ENCODE measurements at regions not wholly inside any gene's neighbourhood (a gene's known extent, or its start where the extent isn't known, plus 50 kb on each side); places are given as distances from the start of the nearest gene placed in this dataset.

- TF ChIP-seq POLR2A (IDR thresholded peaks at IDR 0.05): no peak
- TF ChIP-seq, protein P1, sequence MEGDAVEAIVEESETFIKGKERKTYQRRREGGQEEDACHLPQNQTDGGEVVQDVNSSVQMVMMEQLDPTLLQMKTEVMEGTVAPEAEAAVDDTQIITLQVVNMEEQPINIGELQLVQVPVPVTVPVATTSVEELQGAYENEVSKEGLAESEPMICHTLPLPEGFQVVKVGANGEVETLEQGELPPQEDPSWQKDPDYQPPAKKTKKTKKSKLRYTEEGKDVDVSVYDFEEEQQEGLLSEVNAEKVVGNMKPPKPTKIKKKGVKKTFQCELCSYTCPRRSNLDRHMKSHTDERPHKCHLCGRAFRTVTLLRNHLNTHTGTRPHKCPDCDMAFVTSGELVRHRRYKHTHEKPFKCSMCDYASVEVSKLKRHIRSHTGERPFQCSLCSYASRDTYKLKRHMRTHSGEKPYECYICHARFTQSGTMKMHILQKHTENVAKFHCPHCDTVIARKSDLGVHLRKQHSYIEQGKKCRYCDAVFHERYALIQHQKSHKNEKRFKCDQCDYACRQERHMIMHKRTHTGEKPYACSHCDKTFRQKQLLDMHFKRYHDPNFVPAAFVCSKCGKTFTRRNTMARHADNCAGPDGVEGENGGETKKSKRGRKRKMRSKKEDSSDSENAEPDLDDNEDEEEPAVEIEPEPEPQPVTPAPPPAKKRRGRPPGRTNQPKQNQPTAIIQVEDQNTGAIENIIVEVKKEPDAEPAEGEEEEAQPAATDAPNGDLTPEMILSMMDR (IDR thresholded peaks at IDR 0.05): no peak
- no peak overlapping the region for H3K4me3 ChIP-seq (ENCODE audit: low read depth, poor library complexity, severe bottlenecking)
- DNase-seq (ENCODE audit: low spot score in 2 of 2): no peak
- WGBS, 2 donors: 77 to 78% methylated on average over 3 of the region's 3 CpGs
- intact Hi-C loops (cut with DNase I; ENCODE audit: low total_unique reads): no loop called here
Observed at GRCh38 chr12:90207799-90208198, 499.2 kb upstream of the ATP2B1 start.

DNA sequence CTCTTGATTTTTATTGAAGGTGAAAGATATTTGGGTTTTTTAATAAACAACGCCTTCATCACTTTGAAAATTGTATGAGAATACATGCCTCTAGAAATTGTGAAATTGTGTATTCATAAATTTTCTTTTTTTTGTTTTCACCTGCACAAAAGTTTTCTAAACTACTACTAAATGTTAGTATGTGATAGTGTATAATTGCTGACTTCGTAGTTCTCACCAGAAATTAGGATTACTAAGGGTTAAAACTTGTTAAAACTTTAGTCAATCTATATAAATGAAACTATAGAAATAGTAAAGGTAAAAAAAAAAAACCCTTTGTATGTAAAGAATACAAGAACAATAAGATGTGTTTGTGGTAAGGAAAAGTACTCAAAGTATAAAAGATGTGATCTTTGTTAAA, 496.5 kb upstream of the ATP2B1 start:
- DNase-seq (ENCODE audit: low spot score in 2 of 2): no peak
- intact Hi-C loops (cut with DNase I; ENCODE audit: low total_unique reads): no loop called here
- H3K4me3 ChIP-seq (ENCODE audit: low read depth, poor library complexity, severe bottlenecking): no peak overlapping the region
- 95 to 99% methylated on average over 2 of the region's 2 CpGs for WGBS, 2 donors
- TF ChIP-seq, protein P1 (IDR thresholded peaks at IDR 0.05): no peak
- no peak for TF ChIP-seq POLR2A (IDR thresholded peaks at IDR 0.05)

- intact Hi-C loops (cut with DNase I; ENCODE audit: low total_unique reads): no loop called here
- TF ChIP-seq POLR2A (IDR thresholded peaks at IDR 0.05): no peak
- TF ChIP-seq, protein P1 (IDR thresholded peaks at IDR 0.05): no peak
- DNase-seq (ENCODE audit: low spot score in 2 of 2): no peak
- no peak overlapping the region for H3K4me3 ChIP-seq (ENCODE audit: low read depth, poor library complexity, severe bottlenecking)
- 75 to 88% methylated on average over 1 of the region's 1 CpG for WGBS, 2 donors
Observed at GRCh38 chr12:90203556-90203955, 494.9 kb upstream of the ATP2B1 start.

DNA sequence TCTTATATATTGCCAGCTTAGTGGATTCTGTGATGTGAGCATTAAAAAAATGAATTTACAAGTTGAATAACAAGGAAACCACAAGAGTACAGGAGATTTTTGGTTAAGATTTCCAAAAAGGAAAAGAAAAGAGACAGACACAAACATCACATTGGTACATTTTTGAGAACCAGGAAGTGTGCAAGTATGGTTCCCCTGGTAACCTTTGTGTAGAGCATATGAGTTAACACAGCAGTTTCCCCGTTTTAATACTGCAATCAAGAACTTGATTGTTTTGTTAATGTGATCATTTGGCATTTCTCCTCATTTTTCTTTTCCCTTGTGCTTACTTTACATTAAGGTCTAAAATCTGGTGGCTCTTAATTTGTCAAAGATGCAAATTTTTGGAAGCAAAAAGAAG, 490.4 kb upstream of the ATP2B1 start:
- WGBS, 2 donors: 19 to 38% methylated on average over 1 of the region's 1 CpG
- TF ChIP-seq, protein P1 (IDR thresholded peaks at IDR 0.05): no peak
- no peak for TF ChIP-seq POLR2A (IDR thresholded peaks at IDR 0.05)
- intact Hi-C loops (cut with DNase I; ENCODE audit: low total_unique reads): no loop called here
- no peak for DNase-seq (ENCODE audit: low spot score in 2 of 2)
- H3K4me3 ChIP-seq (ENCODE audit: low read depth, poor library complexity, severe bottlenecking): no peak overlapping the region

- TF ChIP-seq, protein P1 (IDR thresholded peaks at IDR 0.05): no peak
- intact Hi-C loops (cut with DNase I; ENCODE audit: low total_unique reads): no loop called here
- no peak for DNase-seq (ENCODE audit: low spot score in 2 of 2)
- 70 to 82% methylated on average over 3 of the region's 3 CpGs for WGBS, 2 donors
- no peak overlapping the region for H3K4me3 ChIP-seq (ENCODE audit: low read depth, poor library complexity, severe bottlenecking)
Observed at GRCh38 chr12:90193500-90193899, 484.9 kb upstream of the ATP2B1 start.

DNA sequence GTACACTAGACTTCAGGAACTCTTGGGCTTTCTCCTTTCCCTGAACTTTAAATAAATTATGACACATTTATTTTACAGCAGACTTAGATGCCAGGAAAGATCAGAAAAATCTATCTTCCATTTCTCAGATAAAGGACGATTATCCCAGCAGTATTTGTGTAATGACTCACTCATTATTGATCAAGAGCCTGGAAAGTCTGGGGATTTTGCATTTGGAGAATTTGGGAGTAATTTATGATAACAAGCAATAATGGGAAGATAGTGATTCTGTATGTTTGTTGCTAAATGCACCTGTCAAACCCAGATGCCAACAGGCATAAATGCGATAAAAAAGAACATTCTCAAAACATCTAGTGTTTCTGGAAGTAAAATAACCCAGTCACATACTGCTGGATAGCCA, 480.2 kb upstream of the ATP2B1 start:
- intact Hi-C loops (cut with DNase I; ENCODE audit: low total_unique reads): no loop called here
- no peak overlapping the region for H3K4me3 ChIP-seq (ENCODE audit: low read depth, poor library complexity, severe bottlenecking)
- 54 to 58% methylated on average over 2 of the region's 2 CpGs for WGBS, 2 donors
- no peak for TF ChIP-seq POLR2A (IDR thresholded peaks at IDR 0.05)
- TF ChIP-seq, protein P1 (IDR thresholded peaks at IDR 0.05): no peak
- DNase-seq (ENCODE audit: low spot score in 2 of 2): no peak
